Neural progenitor cell (in vitro differentiated cells): ENCODE measurements at regions not wholly inside any gene's neighbourhood (a gene's known extent, or its start where the extent isn't known, plus 50 kb on each side); places are given as distances from the start of the nearest gene placed in this dataset.

Experiments
- CTCF ChIP-seq: fragments of 200-600 bp; sonication (generic); IDR thresholded peaks from 2 replicates; pipeline ENCODE4 v1.5.1; 2017; ENCODE audit warnings: antibody characterized with exemption, mild to moderate bottlenecking
- EZH2phosphoT487 ChIP-seq: fragments of 200-600 bp; sonication (generic); IDR thresholded peaks from 2 replicates; pipeline ENCODE4 v1.6.1; 2017; ENCODE audit warnings: antibody characterized with exemption

GRCh38 chr12:124501827-124502226 lies 65.6 kb downstream of the NCOR2 start:
- TF ChIP-seq CTCF = no peak
- TF ChIP-seq EZH2phosphoT487 = no peak
